ENCODE measurements at regions not wholly inside any gene's neighbourhood (a gene's known extent, or its start where the extent isn't known, plus 50 kb on each side); places are given as distances from the start of the nearest gene placed in this dataset.
A peak's percentile ranks its signal among the peaks of the same experiment; 100 is the strongest.
"Not testable (repeated sequence)": the region's sequence is repeated elsewhere in the genome, so short reads cannot be mapped to it uniquely, and the experiment has no call there.

DNA sequence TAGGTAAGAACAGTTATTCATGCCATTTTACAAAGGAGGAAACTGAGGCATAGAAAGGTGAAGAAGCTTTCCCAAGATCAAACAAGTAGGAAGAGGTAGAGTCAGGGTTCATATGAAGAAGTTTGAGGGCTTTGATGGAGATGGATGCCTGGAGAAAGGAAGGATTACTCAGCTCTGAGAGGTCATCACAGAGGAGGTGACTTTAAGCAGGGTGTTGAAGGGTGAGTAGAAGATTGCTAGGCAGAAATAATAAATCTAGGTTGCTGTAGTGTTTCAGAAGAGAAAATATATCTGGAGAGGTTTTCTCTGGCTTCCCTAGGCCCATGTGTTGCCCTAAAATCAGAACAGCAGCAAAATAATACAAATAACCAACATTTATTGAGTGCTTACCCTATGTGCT is 196.3 kb downstream of the PALM2AKAP2 start:
- DNase-seq (ENCODE audit: low read depth), result no peak

DNA sequence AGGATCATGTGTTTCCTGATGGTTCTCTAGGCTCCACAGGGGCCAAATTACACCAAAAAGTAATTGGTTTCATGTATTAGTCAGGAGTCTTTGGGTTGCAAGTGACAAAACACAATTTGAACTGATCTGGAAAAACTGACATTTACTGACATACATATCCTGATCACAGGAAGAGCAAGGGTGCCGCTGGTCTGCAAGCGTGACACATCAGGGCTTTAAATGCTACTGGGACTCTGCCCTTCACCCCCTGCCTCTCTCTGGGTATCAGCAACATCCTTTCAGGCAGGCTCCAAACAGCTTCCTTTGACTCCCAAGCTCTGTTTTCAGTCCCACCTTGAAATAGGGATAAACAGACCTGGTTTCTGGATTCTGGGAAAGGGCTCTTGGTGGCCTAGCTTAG is 197.5 kb downstream of the PALM2AKAP2 start:
- DNase-seq (ENCODE audit: low read depth), result no peak

DNA sequence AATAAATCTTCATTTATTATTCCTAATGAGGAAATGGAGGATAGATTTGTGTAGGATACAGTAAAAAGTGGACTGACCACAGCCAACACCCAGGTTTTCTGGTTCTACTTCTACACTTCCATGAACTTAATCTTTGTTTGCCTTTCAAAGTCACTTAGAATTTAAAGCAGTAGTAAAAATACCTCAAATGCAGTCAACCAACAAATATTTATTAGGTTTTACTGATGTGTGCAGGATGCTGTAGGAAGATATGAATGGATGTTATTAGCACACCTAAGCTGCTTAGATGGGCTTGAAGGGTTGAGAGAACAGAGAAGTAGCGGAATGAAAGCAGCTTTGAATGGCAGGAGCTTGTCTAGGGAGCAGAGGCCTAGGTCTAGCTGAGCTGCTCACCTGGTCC is 201.1 kb downstream of the PALM2AKAP2 start:
- DNase-seq (ENCODE audit: low read depth), result no peak

DNA sequence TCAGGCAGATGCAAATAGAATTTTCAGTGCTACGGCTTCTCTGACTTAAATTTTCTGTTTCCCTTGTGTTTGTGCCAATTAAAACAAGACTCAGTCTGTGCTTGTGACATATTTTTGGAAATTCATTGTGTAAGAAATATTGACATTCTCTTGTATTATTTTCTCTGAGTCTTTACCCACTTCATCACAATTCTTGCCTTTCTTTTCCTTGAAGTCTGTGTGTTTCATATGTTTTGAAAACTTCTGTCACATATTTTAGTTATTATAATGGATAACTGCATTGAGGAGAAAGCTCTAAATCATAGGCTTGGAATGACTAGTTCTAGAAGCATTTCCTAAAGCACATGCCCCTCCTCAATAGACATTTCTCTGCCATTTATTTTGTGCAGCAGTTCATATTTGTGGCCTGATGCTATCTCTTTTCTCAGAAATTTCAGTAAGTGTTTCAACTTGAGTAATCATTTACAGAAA is 206.6 kb downstream of the PALM2AKAP2 start:
- DNase-seq (ENCODE audit: low read depth), result peak; percentile 94

DNA sequence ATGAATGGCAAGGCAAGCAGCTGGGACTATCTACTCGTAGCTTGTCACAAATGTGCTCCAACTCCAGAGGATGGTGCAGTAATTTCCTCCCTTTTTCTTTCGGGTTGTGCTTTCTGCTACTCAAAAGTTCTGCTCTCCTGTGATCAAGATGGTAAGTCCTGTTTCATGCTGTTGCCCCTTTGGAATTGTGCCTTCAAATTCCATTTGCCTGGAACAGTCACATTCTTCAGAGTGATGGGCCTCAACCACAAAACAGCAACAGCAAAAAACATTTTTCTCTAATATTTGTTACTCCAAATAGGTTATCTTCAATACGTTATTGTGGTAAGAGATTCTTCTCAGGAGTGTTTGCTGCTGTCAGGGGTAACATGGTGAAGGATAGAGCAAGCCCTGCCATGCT is 209.3 kb downstream of the PALM2AKAP2 start:
- DNase-seq (ENCODE audit: low read depth), result peak; percentile 27

DNA sequence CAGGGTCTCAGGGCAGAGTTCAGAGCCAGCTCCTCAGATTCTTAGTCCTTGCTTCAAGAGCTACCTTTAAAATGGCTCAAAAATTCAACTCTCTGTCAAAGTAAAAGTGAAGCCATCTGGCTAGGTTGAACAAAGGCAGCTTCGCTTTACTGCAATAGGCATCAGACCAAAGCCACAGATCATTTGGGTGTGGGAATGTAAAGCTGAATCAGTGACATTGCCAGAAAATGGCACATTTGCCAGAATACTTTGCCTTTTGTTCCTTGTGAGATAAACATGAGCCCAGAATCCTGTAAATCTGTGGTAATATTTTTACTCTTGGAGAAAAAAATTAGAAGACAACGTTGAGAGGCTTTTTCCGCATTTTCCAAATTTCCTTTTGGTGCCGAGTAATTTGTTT is 210.5 kb downstream of the PALM2AKAP2 start:
- DNase-seq (ENCODE audit: low read depth), result peak; percentile 20

DNA sequence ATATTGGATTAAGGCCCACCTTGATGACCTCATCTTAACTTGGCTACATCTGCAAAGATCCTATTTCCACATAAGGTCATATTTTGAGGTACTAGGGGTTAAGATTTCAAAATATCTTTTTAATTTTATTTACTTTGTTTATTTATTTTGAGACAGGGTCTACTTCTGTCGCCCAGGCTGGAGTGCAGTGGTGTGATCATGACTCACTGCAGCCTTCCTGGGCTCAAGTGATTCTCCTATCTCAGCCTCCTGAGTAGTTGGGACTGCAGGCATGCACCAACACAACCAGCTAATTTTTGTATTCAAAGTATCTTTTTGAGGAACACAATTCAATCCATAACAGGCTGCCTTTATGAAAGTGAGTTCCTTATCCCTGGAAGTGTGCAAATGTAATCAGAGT is 212.3 kb downstream of the PALM2AKAP2 start:
- DNase-seq (ENCODE audit: low read depth), result no peak

DNA sequence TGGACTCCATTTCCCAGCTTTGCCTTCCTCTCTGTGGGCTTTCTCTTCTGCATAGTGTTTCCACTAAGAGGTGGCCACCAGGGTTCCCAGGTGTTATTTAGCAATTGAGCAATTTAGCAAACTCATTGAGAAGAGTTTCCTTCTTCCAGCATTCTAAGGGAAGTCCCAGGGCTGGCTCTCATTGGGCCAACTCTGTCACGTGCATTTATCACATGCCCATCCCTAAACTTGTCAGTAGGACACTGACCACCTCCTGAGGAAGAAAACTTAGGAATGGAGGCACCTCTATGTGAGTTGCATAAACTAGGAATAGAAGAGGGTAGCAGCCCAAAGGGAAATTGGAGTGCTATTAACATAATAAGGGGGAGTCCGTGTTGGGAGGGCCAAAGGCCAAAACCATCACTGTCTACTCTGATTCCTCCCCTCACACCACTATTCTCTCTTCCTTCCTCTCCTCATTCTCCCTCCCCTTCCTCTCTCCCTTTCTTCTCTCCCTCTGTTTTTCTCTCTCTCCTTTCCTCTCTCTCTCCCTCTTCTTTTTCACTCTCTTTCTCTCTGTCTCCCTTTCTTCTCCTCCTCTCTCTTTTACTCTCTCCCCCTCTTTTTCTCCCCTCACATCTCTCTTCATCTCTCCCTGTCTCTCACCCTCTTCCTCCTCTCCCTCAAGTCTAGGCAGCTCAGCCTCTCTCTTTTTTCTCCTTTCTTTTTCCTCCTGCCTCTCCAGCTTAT is 213.4 kb downstream of the PALM2AKAP2 start:
- no peak for DNase-seq (ENCODE audit: low read depth)

DNA sequence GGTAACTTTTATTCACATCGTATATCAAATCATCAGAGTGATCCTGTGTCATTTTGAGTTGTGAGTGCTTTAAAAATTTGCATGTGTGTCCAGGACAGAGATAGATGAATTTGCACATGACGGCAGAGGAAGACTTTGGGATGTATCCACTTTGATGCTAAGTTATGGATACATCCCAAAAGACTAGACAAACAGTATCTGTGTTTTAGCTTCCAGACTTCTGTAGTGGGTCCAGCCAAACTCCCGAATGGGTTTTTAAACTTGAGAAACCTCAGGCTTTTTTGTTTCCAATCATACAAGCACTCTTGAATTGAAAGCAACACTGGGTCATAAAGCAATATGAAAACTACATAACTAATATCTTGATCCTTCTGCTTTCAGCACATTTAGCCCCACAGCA is 213.8 kb downstream of the C9orf152 start:
- no peak for DNase-seq (ENCODE audit: low read depth)

DNA sequence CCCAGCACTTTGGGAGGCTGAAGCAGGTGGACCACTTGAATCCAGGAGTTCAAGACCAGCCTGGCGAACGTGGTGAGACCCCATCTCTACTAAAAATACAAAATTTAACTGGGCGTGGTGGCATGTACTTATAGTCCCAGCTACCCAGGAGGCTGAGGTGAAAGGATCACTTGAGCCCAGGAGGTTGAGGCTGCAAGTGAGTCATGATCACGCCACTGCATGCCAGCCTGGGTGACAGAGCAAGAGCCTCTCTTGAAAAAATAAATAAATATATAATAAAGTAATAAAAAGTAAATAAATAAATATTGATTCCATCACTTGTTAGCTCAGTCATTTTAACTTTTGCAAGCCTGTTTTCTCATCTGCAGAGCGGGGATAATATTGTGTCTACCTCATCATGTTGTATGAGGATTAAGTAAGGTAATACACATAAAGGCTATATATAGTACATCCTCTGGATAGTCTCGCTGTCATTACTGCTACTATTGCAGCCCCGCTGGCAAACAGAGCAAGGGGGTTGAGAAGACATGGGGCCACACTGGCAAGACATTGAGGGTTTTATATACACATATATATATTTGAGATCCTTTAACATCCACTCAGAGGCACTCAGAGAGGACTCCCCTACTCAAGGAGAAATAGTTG is 210.9 kb downstream of the C9orf152 start:
- DNase-seq (ENCODE audit: low read depth), result no peak

DNA sequence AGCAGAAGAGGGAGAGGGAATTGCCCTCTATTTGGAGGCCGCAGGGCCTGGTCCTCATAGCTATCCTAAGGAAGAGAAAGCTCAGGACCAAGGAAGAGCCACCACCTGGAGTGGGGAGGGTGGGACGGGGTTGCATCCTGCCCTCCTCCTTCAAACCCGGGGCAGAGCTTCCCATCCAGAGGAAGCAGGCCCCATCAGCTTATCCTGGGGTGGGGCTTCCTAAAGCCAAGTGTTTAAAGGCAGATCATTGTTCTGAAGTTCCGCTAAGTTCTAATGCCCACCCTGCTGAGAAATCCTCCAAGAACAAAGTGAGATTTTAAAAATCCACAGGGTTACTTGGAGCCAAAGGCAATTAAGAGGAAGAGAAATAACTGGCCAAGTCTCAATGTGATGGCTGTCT is 210.3 kb downstream of the C9orf152 start:
- no peak for DNase-seq (ENCODE audit: low read depth)

DNA sequence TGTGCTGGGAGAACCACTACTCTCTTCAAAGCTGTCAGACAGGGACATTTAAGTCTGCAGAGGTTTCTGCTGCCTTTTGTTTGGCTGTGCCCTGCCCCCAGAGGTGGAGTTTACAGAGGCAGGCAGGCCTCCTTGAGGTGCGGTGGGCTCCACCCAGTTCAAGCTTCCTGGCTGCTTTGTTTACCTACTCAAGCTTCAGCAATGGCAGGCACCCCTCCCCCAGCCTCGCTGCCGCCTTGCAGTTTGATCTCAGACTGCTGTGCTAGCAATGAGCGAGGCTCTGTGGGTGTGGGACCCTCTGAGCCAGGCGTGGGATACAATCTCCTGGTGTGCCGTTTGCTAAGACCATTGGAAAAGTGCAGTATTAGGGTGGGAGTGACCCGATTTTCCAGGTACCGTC is 202.4 kb downstream of the C9orf152 start:
- DNase-seq (ENCODE audit: low read depth), result not testable (repeated sequence)

DNA sequence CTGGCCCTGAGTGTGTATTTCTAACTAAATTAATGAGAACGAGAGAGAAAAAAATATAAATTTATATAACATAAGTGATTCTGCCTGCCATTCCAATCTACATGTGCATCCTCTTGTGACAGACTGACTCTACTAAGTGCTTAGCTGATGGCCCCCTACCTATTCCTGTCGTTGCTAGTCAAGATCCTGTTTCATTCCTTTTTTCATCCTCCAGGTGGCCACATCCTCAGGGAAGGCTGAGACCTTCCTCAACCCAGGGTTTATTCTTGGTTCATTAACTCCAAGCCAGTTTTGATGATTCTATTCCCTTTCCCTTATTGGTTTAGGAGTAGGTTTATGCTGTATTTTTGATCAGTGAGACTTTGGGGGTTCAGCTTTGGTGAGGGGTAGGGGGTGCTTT is 201.3 kb downstream of the C9orf152 start:
- DNase-seq (ENCODE audit: low read depth), result no peak

DNA sequence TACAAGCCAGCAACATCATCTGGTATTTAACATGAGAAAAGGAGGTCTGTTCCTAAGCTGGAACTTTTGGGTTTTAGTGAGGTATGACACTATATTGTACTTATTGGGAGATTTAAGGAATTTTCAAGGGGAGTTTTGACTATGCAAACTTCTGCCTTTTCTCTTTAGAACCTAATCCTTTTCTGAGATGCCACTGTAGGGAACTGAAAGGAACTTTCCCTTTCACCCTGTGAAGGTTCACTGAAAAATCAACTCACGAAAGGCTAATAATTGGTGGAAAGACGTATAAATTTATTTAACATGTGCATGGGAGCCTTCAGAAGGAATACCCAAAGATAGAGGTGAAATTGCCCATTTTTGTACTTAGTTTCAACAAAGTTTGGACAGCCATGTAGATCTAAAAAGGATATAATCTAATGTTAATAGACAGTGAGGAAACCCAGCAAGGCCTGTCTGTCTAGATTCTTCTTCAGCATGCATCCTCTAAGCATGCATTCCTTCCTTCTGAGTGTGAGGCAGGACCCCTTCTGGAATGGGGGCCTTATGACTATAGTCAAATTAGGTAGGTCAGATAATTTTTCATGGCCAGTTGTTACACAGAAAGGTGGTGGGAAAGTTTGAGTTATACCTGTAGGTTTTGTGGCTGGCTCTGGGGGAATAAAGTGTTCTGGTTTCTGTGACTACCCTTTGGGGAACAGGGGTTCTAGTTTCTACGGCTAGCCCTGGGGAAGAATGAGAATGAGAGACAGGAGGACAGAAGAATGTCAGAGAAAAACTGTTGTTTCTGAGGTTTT is 200.3 kb downstream of the C9orf152 start:
- no peak for DNase-seq (ENCODE audit: low read depth)

DNA sequence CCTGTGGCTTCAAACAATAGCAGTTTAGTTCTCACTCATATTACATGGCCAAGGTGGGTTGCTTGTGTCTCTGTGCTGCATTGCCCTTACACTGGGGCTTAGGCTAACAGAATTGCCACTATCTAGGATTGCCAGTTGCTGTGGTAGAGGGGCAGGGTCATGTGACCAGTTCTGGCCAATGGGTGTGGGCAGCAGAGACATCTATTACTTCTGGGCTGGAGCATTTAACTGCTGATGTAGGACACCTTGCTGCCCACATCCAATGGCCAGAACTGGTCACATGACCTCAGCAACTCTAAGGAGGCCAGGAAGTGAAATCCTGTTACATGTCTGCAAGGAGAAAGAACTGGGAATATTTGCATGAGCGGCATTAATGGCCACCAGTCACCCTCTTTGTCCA is 199.3 kb downstream of the C9orf152 start:
- no peak for DNase-seq (ENCODE audit: low read depth)

DNA sequence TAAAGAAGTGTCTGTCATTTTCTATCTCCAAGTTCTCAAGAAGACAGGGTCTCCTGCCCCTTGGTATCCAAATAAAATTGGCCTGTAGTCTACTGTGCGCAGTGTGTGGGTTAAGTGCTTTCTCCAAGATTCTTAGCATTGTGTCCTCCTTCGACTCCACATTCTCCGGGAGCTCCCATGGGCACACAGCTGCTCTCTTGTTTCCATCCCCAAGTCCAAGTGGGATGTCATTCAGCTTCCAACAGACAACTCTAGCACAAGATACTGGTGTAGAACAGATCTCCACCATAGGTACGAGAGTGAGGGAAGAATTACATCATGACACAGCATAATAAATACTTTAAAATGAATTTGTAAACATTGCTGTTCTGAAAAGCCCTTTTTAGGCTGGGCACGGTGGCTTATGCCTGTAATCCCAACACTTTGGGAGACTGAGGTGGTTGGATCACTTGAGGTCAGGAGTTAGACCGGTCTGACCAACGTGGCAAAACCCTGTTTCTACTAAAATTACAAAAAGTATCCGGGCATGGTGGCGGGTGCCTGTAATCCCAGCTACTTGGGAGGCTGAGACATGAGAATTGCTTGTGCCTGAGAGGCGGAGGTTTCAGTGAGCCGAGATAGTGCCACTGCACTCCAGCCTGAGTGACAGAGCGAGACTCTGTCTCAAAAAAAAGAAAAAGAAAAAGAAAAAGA is 196.2 kb downstream of the C9orf152 start:
- no peak for DNase-seq (ENCODE audit: low read depth)

DNA sequence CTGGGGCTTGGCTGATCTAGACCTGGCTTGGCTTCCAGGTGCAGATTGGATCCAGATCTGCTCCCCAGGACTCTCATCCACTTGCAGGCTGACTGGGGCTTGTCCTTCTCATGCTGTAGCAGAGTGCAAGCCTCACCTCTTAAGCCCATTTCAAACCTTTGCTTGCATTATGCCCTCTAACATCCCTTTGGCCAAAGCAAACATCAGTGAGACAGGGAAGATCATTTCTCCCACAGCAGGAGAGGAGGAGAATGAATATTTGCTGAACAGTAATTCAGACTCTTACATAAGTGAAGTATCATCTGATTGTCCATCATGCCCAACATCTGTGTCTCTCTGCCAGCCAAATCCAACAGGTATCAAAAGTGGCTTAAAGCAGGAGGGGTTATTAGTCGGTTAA is 194.9 kb downstream of the C9orf152 start:
- DNase-seq (ENCODE audit: low read depth), result no peak

DNA sequence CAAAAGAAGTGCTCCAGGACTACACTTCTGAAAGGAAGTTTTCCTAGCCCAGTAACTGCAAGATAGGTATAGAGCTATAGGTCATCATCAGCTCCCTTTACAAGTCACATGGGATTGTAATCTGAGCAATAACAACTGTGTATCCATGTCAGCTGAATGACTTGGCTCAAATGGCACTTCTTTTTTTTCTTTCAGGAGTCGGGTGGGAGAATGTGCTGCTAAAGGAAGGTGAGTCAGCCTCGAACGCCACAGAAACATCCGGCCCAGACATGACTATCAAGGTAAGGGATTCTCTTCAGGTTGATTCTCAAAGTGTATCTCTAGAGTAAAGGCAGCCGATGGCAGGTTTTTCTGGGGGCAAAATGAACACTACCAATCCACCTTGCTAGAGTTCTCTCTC is 192.2 kb downstream of the C9orf152 start:
- no peak for DNase-seq (ENCODE audit: low read depth)

DNA sequence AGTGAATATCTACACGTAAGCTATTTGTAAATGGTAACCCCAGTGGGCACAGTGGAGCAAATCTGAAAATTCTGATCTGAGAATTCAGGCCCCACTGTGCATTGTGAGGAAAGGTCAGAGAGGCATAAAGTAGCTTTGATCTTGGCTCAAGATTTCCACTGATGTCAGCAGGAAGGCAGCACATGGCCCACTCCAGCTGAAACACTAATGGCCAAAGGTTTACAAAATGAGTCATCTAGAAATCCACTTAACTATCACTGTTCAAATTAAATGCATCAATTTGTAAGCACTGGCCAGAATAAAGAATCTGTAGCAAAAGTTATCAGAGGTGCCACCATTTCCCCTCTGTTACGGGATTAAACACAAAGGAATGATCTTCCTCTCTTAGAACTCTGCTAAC is 191.6 kb downstream of the C9orf152 start:
- DNase-seq (ENCODE audit: low read depth), result peak; percentile 53

DNA sequence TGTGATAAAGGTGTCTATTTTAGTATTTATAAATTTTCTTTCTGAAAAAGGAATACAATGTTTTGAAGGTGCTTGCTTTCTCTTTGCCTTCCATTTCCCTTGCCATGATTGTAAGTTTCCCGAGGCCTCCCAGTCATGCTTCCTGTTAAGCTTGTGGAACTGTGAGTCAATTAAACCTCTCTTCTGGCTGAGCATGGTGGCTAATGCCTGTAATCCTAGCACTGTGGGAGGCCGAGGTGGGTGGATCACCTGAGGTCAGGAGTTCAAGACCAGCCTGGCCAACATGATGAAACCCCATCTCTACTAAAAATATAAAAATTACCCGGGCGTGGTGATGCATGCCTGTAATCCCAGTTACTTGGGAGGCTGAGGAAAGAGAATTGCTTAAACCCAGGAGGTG is 187.7 kb downstream of the C9orf152 start:
- DNase-seq (ENCODE audit: low read depth), result not testable (repeated sequence)

DNA sequence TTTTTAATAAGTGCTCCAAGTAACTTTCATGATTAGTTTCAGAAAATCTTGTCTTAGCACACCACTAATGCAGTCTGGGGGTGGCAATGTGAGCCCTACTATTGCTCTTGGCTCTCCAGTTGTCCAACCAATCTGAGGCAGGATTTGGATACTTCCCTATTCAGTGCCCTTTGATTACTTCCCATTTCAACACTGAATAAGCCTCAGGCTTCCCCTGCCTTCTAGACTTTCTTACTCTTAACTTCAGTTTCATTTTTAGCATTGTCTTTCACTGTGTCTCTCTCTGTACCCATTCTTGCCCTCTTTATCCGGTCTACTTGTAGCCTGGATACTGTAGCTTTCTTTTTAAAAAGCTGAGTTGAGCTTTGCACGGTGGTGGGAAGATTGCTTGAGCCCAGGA is 186.1 kb downstream of the C9orf152 start:
- DNase-seq (ENCODE audit: low read depth), result no peak

DNA sequence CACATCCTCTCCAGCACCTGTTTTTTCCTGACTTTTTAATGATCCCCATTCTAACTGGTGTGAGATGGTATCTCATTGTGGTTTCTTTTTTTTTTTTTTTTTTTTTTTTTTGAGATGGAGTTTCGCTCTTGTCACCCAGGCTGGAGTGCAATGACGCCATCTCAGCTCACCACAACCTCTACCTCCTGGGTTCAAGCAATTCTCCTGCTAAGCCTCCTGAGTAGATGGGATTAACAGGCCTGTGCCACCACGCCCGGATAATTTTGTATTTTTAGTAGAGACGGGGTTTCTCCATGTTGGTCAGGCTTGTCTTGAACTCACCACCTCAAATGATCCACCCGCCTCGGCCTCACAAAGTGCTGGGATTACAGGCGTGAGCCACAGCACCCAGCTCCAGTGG is 184.7 kb downstream of the C9orf152 start:
- not testable (repeated sequence) for DNase-seq (ENCODE audit: low read depth)
